GM23338 (cell line): ENCODE measurements at regions not wholly inside any gene's neighbourhood (a gene's known extent, or its start where the extent isn't known, plus 50 kb on each side); places are given as distances from the start of the nearest gene placed in this dataset.

Experiments used
- ATAC-seq: fragments of 200-7000 bp; cut with Tn5 transposase; 3 replicates; pipeline ENCODE4 v1.9.1; 2020
- DNase-seq: peaks from one replicate; pipeline ENCODE4 v3.0.0-alpha.2; 2015; ENCODE audit warnings: low spot score
- H2AFZ ChIP-seq: fragments of 200-600 bp; sonication (generic); 2 replicates; pipeline ENCODE4 v1.8.0; 2016; ENCODE audit warnings: antibody characterized with exemption, mild to moderate bottlenecking, moderate library complexity
- H3F3A ChIP-seq: fragments of 200-600 bp; sonication (generic); replicated peaks from 2 replicates; pipeline ENCODE4 v1.8.0; 2017; ENCODE audit warnings: antibody characterized with exemption, mixed run types, low read depth
- H3K27ac ChIP-seq: fragments of 200-600 bp; sonication (generic); 2 replicates; pipeline ENCODE4 v1.6.1; 2016; ENCODE audit warnings: low read depth
- H3K27me3 ChIP-seq: fragments of 200-600 bp; sonication (generic); 2 replicates; pipeline ENCODE4 v1.8.0; 2016; ENCODE audit warnings: mild to moderate bottlenecking, mixed run types, moderate library complexity; ENCODE audit not compliant: insufficient read depth
- H3K36me3 ChIP-seq: fragments of 200-600 bp; sonication (generic); 2 replicates; pipeline ENCODE4 v1.8.0; 2016; ENCODE audit warnings: mild to moderate bottlenecking; ENCODE audit not compliant: insufficient read depth
- H3K4me1 ChIP-seq: fragments of 200-600 bp; sonication (generic); 2 replicates; pipeline ENCODE4 v1.8.0; 2016; ENCODE audit warnings: mild to moderate bottlenecking, moderate library complexity; ENCODE audit not compliant: insufficient read depth
- H3K4me2 ChIP-seq: fragments of 200-600 bp; sonication (generic); 2 replicates; pipeline ENCODE4 v1.7.1; 2017; ENCODE audit warnings: mixed run types
- H3K4me3 ChIP-seq: fragments of 200-600 bp; sonication (generic); 2 replicates; pipeline ENCODE4 v1.6.1; 2016; ENCODE audit warnings: mixed run types
- H3K79me2 ChIP-seq: fragments of 200-600 bp; sonication (generic); replicated peaks from 2 replicates; pipeline ENCODE4 v1.8.0; 2017; ENCODE audit warnings: mild to moderate bottlenecking; ENCODE audit not compliant: insufficient read depth
- H3K9me2 ChIP-seq: fragments of 200-600 bp; sonication (generic); 2 replicates; pipeline ENCODE4 v1.8.0; 2017; ENCODE audit not compliant: insufficient read depth
- H4K20me1 ChIP-seq: fragments of 200-600 bp; sonication (generic); replicated peaks from 2 replicates; pipeline ENCODE4 v1.8.0; 2017; ENCODE audit warnings: mild to moderate bottlenecking; ENCODE audit not compliant: insufficient read depth
- H3K27ac Mint-ChIP-seq: 2 replicates; pipeline ENCODE4 v1.8.0; 2020; ENCODE audit warnings: inconsistent platforms, mild to moderate bottlenecking, moderate library complexity, mixed read lengths
- H3K27me3 Mint-ChIP-seq: 3 replicates; pipeline ENCODE4 v1.8.0; 2022; ENCODE audit warnings: low read depth, mild to moderate bottlenecking, moderate library complexity, mixed read lengths, inconsistent platforms; ENCODE audit not compliant: insufficient read depth, poor library complexity
- H3K36me3 Mint-ChIP-seq: 3 replicates; pipeline ENCODE4 v1.8.0; 2021; ENCODE audit warnings: low read depth, mild to moderate bottlenecking, inconsistent platforms, moderate library complexity, mixed read lengths
- H3K4me1 Mint-ChIP-seq: 3 replicates; pipeline ENCODE4 v1.8.0; 2020; ENCODE audit warnings: mild to moderate bottlenecking, inconsistent platforms, mixed read lengths
- H3K4me3 Mint-ChIP-seq: 3 replicates; pipeline ENCODE4 v1.8.0; 2021; ENCODE audit warnings: moderate library complexity, mild to moderate bottlenecking, inconsistent platforms, mixed read lengths
- H3K9me3 Mint-ChIP-seq: 3 replicates; pipeline ENCODE4 v1.8.0; 2020; ENCODE audit warnings: moderate library complexity, mild to moderate bottlenecking, inconsistent platforms, mixed read lengths
- CREB1 ChIP-seq: fragments of 250-450 bp; sonication (Bioruptor Pico); IDR thresholded peaks from 2 replicates; pipeline ENCODE4 v1.5.0; 2020; ENCODE audit warnings: low read depth, mild to moderate bottlenecking, moderate library complexity
- ETS1 ChIP-seq: IDR thresholded peaks from 2 replicates; pipeline ENCODE4 v1.6.1; 2016; ENCODE audit warnings: antibody characterized with exemption
- EZH2 ChIP-seq: fragments of 200-600 bp; sonication (generic); IDR thresholded peaks from one replicate; pipeline ENCODE4 v1.8.0; 2017; ENCODE audit warnings: antibody characterized with exemption, mild to moderate bottlenecking, low read depth; ENCODE audit not compliant: unreplicated experiment
- EZH2phosphoT487 ChIP-seq: fragments of 200-600 bp; sonication (generic); IDR thresholded peaks from one replicate; pipeline ENCODE4 v1.8.1; 2018; ENCODE audit warnings: antibody characterized with exemption; ENCODE audit not compliant: unreplicated experiment
- JUNB ChIP-seq: IDR thresholded peaks from one replicate; pipeline ENCODE4 v1.6.1; 2016; ENCODE audit warnings: antibody characterized with exemption; ENCODE audit not compliant: unreplicated experiment
- NANOG ChIP-seq: IDR thresholded peaks from 2 replicates; pipeline ENCODE4 v1.6.1; 2016; ENCODE audit warnings: antibody characterized with exemption, borderline replicate concordance
- POLR2AphosphoS5 ChIP-seq: IDR thresholded peaks from 2 replicates; pipeline ENCODE4 v1.6.1; 2016; ENCODE audit warnings: antibody characterized with exemption, low read depth
- REST ChIP-seq: IDR thresholded peaks from one replicate; pipeline ENCODE4 v1.6.1; 2018; ENCODE audit warnings: antibody characterized with exemption; ENCODE audit not compliant: unreplicated experiment
- STAT1 ChIP-seq: IDR thresholded peaks from one replicate; pipeline ENCODE4 v1.6.1; 2016; ENCODE audit warnings: antibody characterized with exemption; ENCODE audit not compliant: unreplicated experiment
- ZNF331 ChIP-seq: fragments of 250-450 bp; sonication (Bioruptor Pico); IDR thresholded peaks from 2 replicates; pipeline ENCODE4 v1.5.0; 2020; ENCODE audit warnings: low read depth, mild to moderate bottlenecking, moderate library complexity
- ZNF462 ChIP-seq: fragments of 250-450 bp; sonication (Bioruptor Pico); IDR thresholded peaks from 2 replicates; pipeline ENCODE4 v1.5.0; 2020; ENCODE audit warnings: mild to moderate bottlenecking, moderate library complexity

- no peaks in the 10 kb centered on the region for H3F3A ChIP-seq
- peaks cover 8% of the 10 kb centered on the region for H3K4me1 ChIP-seq
- H3K4me1 Mint-ChIP-seq, result peaks cover 10% of the 10 kb centered on the region
- TF ChIP-seq CREB1 (CRISPR knock-in tag), result no peak
- TF ChIP-seq EZH2phosphoT487, result no peak
- TF ChIP-seq REST, result no peak
- no peak for TF ChIP-seq POLR2AphosphoS5
- TF ChIP-seq EZH2, result no peak
- TF ChIP-seq NANOG, result no peak
- TF ChIP-seq ZNF331 (CRISPR knock-in tag), result no peak
- no peak for TF ChIP-seq JUNB
- no peak for TF ChIP-seq STAT1
- no peak for TF ChIP-seq ZNF462
- TF ChIP-seq ETS1, result no peak
- ATAC-seq (no peak), DNase-seq (no peak)
- no peaks in the 10 kb centered on the region; the same call in 1 of the 2 replicates for H3K9me2 ChIP-seq
- H3K36me3 Mint-ChIP-seq, result no peaks in the 10 kb centered on the region; the same call in 2 of the 3 replicates
- H3K4me3 Mint-ChIP-seq, result no peak overlapping the region
- no peak overlapping the region for H3K4me2 ChIP-seq
- H4K20me1 ChIP-seq, result no peaks in the 10 kb centered on the region
- no peak overlapping the region for H2AFZ ChIP-seq
- H3K36me3 ChIP-seq, result no peaks in the 10 kb centered on the region
- H3K27ac ChIP-seq, result no peak overlapping the region
- H3K27me3 ChIP-seq, result no peaks in the 10 kb centered on the region
- H3K79me2 ChIP-seq, result no peaks in the 10 kb centered on the region
- H3K4me3 ChIP-seq, result no peak overlapping the region
- H3K27me3 Mint-ChIP-seq, result no peaks in the 10 kb centered on the region
- H3K9me3 Mint-ChIP-seq, result no peaks in the 10 kb centered on the region
- H3K27ac Mint-ChIP-seq, result no peak overlapping the region
Measured at GRCh38 chr4:11160288-11160687, 268.4 kb downstream of the HS3ST1 start.
